ENCODE measurements at regions not wholly inside any gene's neighbourhood (a gene's known extent, or its start where the extent isn't known, plus 50 kb on each side); places are given as distances from the start of the nearest gene placed in this dataset.

GRCh38 chr7:142443216-142444010 is 185.6 kb upstream of the PRSS58 start:
- in situ Hi-C loops (cut with HindIII; ENCODE audit: extremely low pct_ligation_motif_present, low pct_unique_long_range_greater_than_20kb) (no loop called here), intact Hi-C loops (cut with micrococcal nuclease; ENCODE audit: unreplicated experiment) (no loop called here)
- Histone ChIP-seq H4K20me1 (ENCODE audit: insufficient read depth, low read length) (no peaks in the 10 kb centered on the region), H3K27ac (ENCODE audit: extremely low read length, insufficient read depth, low read length) (no peak overlapping the region), H3K79me2 (ENCODE audit: insufficient read depth, low read length) (no peaks in the 10 kb centered on the region), H3K9me3 (ENCODE audit: low read length) (no peaks in the 10 kb centered on the region), H3K9ac (ENCODE audit: insufficient read depth, low read depth, low read length) (no peak overlapping the region), H3K27me3 (ENCODE audit: control insufficient read depth in 1 of 2, insufficient read depth in 2 of 2, low read length in 2 of 2) (peaks cover 0 to 4% of the 10 kb centered on the region in 2 experiments; a peak in 2 of 5 replicates), H3K4me2 (ENCODE audit: low read depth, low read length) (no peak overlapping the region), H3K36me3 (replicated peaks in 1 of 2; ENCODE audit: control insufficient read depth in 1 of 2, insufficient read depth in 2 of 2, low read length in 2 of 2) (no peaks in the 10 kb centered on the region), H3K4me3 (replicated peaks in 1 of 3; ENCODE audit: insufficient read depth in 1 of 3, low read depth in 2 of 3, low read length in 3 of 3) (no peak overlapping the region), H2AFZ (ENCODE audit: low read length) (no peak overlapping the region), H3K4me1 (ENCODE audit: insufficient read depth, low read length) (no peaks in the 10 kb centered on the region)
- ChIA-PET POLR2A (no interaction called here), CTCF (ENCODE audit: low intra/inter-chr PET ratio, low total read pairs) (no interaction called here)
- no TSS peak for BruUV-seq (replicated peaks)
- DNase-seq (ENCODE audit: low spot score) (no peak), ATAC-seq (no peak), FAIRE-seq (no peak)
- WGBS (ENCODE audit: low lambda C conversion rate), result under 1% methylated on average over 5 of the region's 5 CpGs
- TF ChIP-seq ZNF207 (IDR thresholded peaks at IDR 0.05; ENCODE audit: borderline replicate concordance), result no peak
- TF ChIP-seq ZBTB14 (CRISPR knock-in tag; IDR thresholded peaks at IDR 0.05), result no peak
- no peak for TF ChIP-seq FOXK1 (CRISPR knock-in tag; IDR thresholded peaks at IDR 0.05; ENCODE audit: borderline replicate concordance, low read depth)
- TF ChIP-seq CSRNP1 (CRISPR knock-in tag; IDR thresholded peaks at IDR 0.05), result no peak

GRCh38 chr7:142442396-142442795 is 184.5 kb upstream of the PRSS58 start:
- Histone ChIP-seq H3K9me3 (ENCODE audit: low read length) (no peaks in the 10 kb centered on the region), H3K27ac (ENCODE audit: extremely low read length, insufficient read depth, low read length) (no peak overlapping the region), H3K79me2 (ENCODE audit: insufficient read depth, low read length) (no peaks in the 10 kb centered on the region), H3K36me3 (replicated peaks in 1 of 2; ENCODE audit: control insufficient read depth in 1 of 2, insufficient read depth in 2 of 2, low read length in 2 of 2) (no peaks in the 10 kb centered on the region), H3K4me3 (replicated peaks in 1 of 3; ENCODE audit: insufficient read depth in 1 of 3, low read depth in 2 of 3, low read length in 3 of 3) (no peak overlapping the region), H2AFZ (ENCODE audit: low read length) (no peak overlapping the region), H3K4me2 (ENCODE audit: low read depth, low read length) (no peak overlapping the region), H3K4me1 (ENCODE audit: insufficient read depth, low read length) (no peaks in the 10 kb centered on the region), H3K27me3 (ENCODE audit: control insufficient read depth in 1 of 2, insufficient read depth in 2 of 2, low read length in 2 of 2) (peaks cover 0 to 4% of the 10 kb centered on the region in 2 experiments; a peak in 2 of 5 replicates), H3K9ac (ENCODE audit: insufficient read depth, low read depth, low read length) (no peak overlapping the region), H4K20me1 (ENCODE audit: insufficient read depth, low read length) (no peaks in the 10 kb centered on the region)
- CTCF ChIA-PET (ENCODE audit: low intra/inter-chr PET ratio, low total read pairs), result no interaction called here
- in situ Hi-C loops (cut with HindIII; ENCODE audit: extremely low pct_ligation_motif_present, low pct_unique_long_range_greater_than_20kb) (no loop called here), intact Hi-C loops (cut with micrococcal nuclease; ENCODE audit: unreplicated experiment) (no loop called here)
- BruUV-seq (replicated peaks), result no TSS peak
- POLR2A ChIA-PET, result no interaction called here
- FAIRE-seq, result no peak
- DNase-seq (ENCODE audit: low spot score), result no peak
- WGBS (ENCODE audit: low lambda C conversion rate), result 19% methylated on average over 6 of the region's 6 CpGs
- ATAC-seq, result no peak
- TF ChIP-seq ADNP (CRISPR knock-in tag; IDR thresholded peaks at IDR 0.05) (no peak), HMGXB3 (CRISPR knock-in tag; IDR thresholded peaks at IDR 0.05; ENCODE audit: borderline replicate concordance) (no peak), KLF15 (CRISPR knock-in tag; IDR thresholded peaks at IDR 0.05; ENCODE audit: borderline replicate concordance) (no peak)
